D721Med (cell line): ENCODE measurements at regions not wholly inside any gene's neighbourhood (a gene's known extent, or its start where the extent isn't known, plus 50 kb on each side); places are given as distances from the start of the nearest gene placed in this dataset.

Source experiments
- DNase-seq: peaks from one replicate; pipeline ENCODE4 v3.0.0; 2011; ENCODE audit warnings: low spot score; ENCODE audit not compliant: insufficient read length
- FAIRE-seq: peaks from 2 replicates; lab custom pipeline; 2011; peaks lifted over from hg19 to GRCh38; lab: Jason Lieb, UNC
- CTCF ChIP-seq: IDR thresholded peaks from 2 replicates; pipeline ENCODE4 v1.5.1; 2012; ENCODE audit warnings: mild to moderate bottlenecking, control low read depth; ENCODE audit not compliant: insufficient read depth; ENCODE audit errors: missing control alignments

GRCh38 chr5:92874790-92875189 lies 706.2 kb downstream of the NR2F1-AS1 start:
- no peak for DNase-seq

DNA sequence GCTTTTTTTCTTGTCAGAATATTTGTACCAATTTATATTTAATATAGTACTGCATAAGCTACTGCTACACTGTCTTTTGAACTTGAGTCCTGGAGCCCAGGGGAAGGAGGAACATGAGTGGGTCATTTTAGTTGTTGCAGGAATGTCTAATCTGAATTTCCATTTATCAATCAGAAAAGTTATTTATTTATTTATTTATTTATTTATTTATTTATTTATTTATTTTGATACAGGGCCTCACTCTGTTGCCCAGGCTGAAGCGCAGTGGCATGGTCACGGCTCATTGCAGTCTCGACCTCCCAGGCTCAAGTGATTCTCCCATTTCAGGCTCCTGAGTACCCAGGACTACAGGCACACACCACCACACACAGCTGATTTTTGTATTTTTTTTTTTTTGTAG lies 712.6 kb downstream of the NR2F1-AS1 start:
- no peak for TF ChIP-seq CTCF
- DNase-seq = no peak
- no peak for FAIRE-seq

More at GRCh38 chr5:92874790-92875189, 706.2 kb downstream of the NR2F1-AS1 start:
- no peak for FAIRE-seq
- TF ChIP-seq CTCF = no peak

DNA sequence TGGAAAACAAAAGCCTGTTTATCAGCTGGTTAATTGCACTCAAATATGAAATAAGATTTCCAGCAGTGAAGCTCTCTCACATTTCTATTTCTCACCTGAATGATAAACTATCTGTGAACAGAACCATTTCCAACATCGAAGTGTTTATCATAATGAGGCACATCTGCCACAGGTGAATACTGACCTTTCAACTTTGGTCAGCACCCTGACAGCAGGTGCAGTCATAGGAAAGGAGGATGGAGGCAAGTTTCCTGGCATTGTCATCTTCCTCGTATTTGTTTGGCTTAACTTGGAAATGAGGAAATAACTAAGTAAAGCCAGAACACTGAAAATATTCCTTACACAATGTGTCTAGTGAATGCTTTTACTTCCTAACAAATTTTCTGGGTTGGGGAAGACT lies 716.4 kb downstream of the NR2F1-AS1 start:
- FAIRE-seq (no peak), DNase-seq (no peak)
- no peak for TF ChIP-seq CTCF

- TF ChIP-seq CTCF = no peak
- DNase-seq = no peak
- FAIRE-seq = no peak
These were observed 717.4 kb downstream of the NR2F1-AS1 start for GRCh38 chr5:92863666-92864065.

GRCh38 chr5:92861531-92862285 lies 719.3 kb downstream of the NR2F1-AS1 start:
- no peak for FAIRE-seq
- DNase-seq = no peak
- TF ChIP-seq CTCF = no peak

- no peak for TF ChIP-seq CTCF
These were observed 721.0 kb downstream of the NR2F1-AS1 start for GRCh38 chr5:92860061-92860460.

DNA sequence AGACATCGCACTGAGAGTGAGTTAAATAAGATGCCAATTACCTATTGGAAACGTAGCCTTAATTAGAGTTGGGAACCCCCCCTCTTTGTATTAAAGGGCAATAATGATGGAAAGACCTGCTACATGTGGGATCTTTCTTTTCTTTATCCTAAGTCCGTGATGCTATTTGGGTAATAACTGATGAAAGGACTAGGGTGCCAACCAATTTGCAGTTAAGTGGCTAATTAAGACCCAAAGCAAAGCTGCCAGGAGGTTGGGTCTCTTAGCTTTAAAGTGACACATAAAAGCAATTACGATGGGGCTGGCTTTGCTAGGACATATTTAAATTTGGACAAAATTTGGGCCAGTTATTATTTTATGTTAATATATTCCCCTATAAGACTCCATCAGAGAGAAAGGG lies 728.8 kb downstream of the NR2F1-AS1 start:
- no peak for TF ChIP-seq CTCF
- DNase-seq (no peak), FAIRE-seq (no peak)

More at GRCh38 chr5:92860061-92860460, 721.0 kb downstream of the NR2F1-AS1 start:
- DNase-seq = no peak
- FAIRE-seq = no peak
